Skeletal muscle satellite cell (primary cell): ENCODE measurements at regions not wholly inside any gene's neighbourhood (a gene's known extent, or its start where the extent isn't known, plus 50 kb on each side); places are given as distances from the start of the nearest gene placed in this dataset.
A peak's percentile ranks its signal among the peaks of the same experiment; 100 is the strongest.
"Not testable (repeated sequence)": the region's sequence is repeated elsewhere in the genome, so short reads cannot be mapped to it uniquely, and the experiment has no call there.

Experiments
- H3K27me3 ChIP-seq: 2 replicates; pipeline ENCODE4 v1.7.0; 2013; ENCODE audit warnings: low read length; ENCODE audit not compliant: control insufficient read depth, insufficient read depth
- H3K36me3 ChIP-seq: 2 replicates; pipeline ENCODE4 v1.7.0; 2013; ENCODE audit warnings: mild to moderate bottlenecking, control low read depth, low read length; ENCODE audit not compliant: insufficient read depth
- H3K4me1 ChIP-seq: 2 replicates; pipeline ENCODE4 v1.7.0; 2013; ENCODE audit warnings: low read length; ENCODE audit not compliant: control insufficient read depth, insufficient read depth
- H3K4me2 ChIP-seq: 2 replicates; pipeline ENCODE4 v1.7.0; 2013; ENCODE audit warnings: mild to moderate bottlenecking, low read length
- H3K4me3 ChIP-seq: 2 replicates; pipeline ENCODE4 v1.7.0; 2013; ENCODE audit warnings: low read length
- H3K9ac ChIP-seq: 2 replicates; pipeline ENCODE4 v1.7.0; 2013; ENCODE audit warnings: mild to moderate bottlenecking, low read depth, low read length, moderate library complexity
- H3K9me3 ChIP-seq: replicated peaks from 2 replicates; pipeline ENCODE4 v1.7.0; 2013; ENCODE audit warnings: mild to moderate bottlenecking, control low read depth, low read length

DNA sequence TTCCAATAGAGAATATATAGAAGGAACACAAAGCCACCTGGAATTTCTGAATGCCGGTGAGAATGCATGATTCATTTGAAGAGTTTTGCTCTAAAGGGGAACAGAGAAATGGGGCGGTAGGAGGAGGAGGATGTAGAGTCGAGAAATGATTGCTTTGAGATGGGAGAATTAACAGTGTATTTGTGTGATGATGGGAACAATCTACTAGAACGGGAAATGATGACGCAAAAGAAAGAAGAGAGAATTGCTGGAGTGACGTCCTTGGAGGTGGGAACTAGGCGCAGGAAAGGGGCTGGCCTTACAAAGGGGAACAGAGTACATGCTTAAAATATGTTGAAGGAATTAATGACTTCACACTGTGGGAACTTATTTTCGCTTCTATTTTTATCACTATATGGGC is 188.1 kb downstream of the SDHAF3 start:
- Histone ChIP-seq H3K4me2 (no peak overlapping the region), H3K36me3 (no peaks in the 10 kb centered on the region), H3K27me3 (no peaks in the 10 kb centered on the region), H3K4me1 (peaks cover 12% of the 10 kb centered on the region), H3K4me3 (no peak overlapping the region), H3K9me3 (no peaks in the 10 kb centered on the region), H3K9ac (no peak overlapping the region)

DNA sequence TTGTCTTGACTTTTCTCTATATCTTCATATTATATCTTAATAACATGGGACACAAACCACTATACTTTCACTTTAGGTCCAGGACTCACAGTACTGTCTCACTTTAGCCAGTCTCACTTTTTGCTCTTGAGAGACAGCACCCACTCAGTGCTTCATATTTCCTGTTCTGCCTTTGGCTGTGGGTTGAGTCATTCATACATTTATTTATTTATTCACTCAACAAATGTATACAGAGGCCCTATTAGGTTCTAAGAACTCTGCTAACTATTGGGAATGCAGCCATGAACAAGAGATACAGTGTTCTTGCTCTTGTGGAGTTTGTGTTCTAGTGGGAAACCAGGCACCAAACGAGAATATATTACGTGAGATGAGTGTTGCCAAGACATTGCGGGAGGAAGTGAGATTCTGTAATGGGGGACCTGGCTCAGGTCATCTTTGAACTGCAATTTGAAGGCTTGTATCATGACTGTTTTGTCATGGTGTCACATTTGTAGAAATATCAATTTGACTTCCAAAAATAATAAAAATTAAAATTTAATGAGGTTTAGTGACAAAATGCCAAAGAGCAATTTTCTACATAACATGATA is 190.1 kb downstream of the SDHAF3 start:
- no peak overlapping the region for H3K9ac ChIP-seq

DNA sequence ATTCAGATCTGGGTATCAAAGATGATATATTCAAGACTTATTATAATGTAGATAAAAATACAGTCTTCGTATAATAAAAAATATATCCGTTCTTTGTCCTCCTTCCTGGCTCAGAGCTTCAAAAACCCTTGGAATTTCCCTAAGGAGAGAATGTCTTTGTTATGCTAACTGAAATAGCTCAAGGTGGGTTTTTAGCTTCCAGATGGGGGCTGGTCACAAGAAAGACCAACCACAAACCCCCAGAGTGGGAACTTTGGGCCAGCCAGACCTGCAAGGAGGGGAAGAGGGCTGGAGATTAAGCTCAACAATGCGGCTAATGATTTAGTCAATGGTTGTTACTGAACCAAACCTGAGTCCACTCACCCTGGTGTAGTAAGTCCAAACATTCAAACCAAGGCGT is 196.4 kb downstream of the SDHAF3 start:
- no peak overlapping the region for H3K9ac ChIP-seq
- no peaks in the 10 kb centered on the region for H3K4me1 ChIP-seq
- no peaks in the 10 kb centered on the region for H3K36me3 ChIP-seq
- no peak overlapping the region for H3K4me2 ChIP-seq
- no peaks in the 10 kb centered on the region for H3K27me3 ChIP-seq
- H3K4me3 ChIP-seq: no peak overlapping the region
- no peaks in the 10 kb centered on the region for H3K9me3 ChIP-seq

More for the DNA sequence above, 190.1 kb downstream of the SDHAF3 start:
- peaks cover 12% of the 10 kb centered on the region for H3K4me1 ChIP-seq
- H3K27me3 ChIP-seq: no peaks in the 10 kb centered on the region
- H3K4me3 ChIP-seq: no peak overlapping the region
- H3K36me3 ChIP-seq: no peaks in the 10 kb centered on the region
- H3K9me3 ChIP-seq: no peaks in the 10 kb centered on the region
- H3K4me2 ChIP-seq: peak overlapping the region; percentile 51

DNA sequence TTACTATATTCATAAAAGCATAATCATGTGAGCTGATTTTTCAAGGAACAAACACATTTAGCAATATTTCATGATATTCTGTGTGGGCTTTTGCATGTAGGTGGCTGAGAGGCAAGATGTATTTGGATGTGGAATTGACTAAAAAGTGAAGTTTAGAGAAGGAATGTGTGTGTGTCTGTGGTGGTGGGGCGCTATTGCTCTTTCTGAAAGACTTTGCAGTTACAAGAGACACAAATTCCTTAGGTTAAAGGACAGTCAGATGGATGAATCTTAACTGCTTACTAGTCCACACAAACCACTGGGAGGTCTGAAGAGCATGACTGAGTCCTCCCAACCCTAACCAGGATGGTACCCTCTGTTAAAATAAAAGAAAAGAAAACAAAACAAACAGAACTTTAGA is 200.1 kb downstream of the SDHAF3 start:
- Histone ChIP-seq H3K4me2 (no peak overlapping the region), H3K36me3 (no peaks in the 10 kb centered on the region), H3K4me3 (no peak overlapping the region)

DNA sequence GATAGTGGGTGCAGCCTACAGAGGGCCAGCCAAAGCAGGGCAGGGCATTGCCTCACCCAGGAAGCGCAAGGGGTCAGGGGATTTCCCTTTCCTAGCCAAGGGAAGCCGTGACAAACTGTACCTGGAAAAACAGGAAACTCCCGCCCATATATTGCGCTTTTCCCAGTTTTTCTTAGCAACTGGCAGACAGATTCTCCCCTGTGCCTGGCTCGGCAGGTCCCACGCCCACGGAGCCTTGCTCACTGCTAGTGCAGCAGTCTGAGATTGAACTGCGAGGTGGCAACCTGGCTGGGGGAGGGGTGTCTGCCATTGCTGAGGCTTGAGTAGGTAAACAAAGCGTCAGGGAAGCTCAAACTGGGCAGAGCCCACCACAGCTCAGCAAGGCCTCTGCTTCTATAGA is 212.4 kb downstream of the SDHAF3 start:
- not testable (repeated sequence) for H3K9me3 ChIP-seq, H3K9ac ChIP-seq, H3K4me2 ChIP-seq, H3K4me1 ChIP-seq, H3K4me3 ChIP-seq, H3K27me3 ChIP-seq, H3K36me3 ChIP-seq

More for the DNA sequence above, 200.1 kb downstream of the SDHAF3 start:
- no peaks in the 10 kb centered on the region for H3K27me3 ChIP-seq
- no peak overlapping the region for H3K9ac ChIP-seq
- peaks cover 3% of the 10 kb centered on the region for H3K4me1 ChIP-seq
- H3K9me3 ChIP-seq: no peaks in the 10 kb centered on the region

DNA sequence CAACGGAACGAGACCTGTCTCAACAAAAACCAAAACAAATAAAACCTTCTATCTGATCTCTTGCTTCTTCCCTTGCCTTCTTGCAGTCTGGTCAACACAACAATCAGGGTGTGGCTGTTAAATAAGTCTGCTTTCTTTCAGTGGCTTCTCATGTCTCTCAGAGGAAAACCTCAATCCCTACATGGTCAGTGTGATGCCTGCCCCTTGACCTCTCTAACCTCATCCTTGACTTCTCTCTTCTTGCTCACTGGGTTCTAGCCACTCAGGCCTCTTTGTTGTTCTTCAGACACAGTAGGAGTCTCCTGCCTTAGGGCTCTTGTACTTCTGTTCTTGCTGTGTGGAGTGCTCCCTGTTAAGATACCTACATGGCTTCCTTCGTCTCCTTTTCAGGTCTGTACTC is 220.4 kb downstream of the SDHAF3 start:
- H3K4me2 ChIP-seq: no peak overlapping the region
- no peaks in the 10 kb centered on the region for H3K9me3 ChIP-seq

DNA sequence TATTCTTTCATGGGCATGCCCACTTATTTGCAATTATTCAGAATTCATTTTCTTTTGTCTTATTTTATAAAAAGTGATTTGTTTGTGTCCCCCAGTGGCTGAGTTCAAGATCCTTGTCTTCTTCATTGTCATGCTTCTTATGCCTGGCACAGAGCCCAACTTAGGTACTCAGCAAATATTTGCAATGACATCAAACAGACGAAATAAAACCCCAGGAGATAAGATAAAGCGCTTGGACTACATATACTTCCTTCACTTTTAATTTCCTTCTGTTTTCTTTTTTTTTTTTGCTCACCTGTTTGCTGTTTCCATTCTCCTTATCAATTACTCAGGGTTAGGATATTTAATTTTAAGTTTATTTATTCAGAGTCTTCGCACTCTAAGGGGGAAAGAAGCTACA is 225.0 kb downstream of the SDHAF3 start:
- H3K4me1 ChIP-seq: no peaks in the 10 kb centered on the region
- no peaks in the 10 kb centered on the region for H3K9me3 ChIP-seq
- H3K36me3 ChIP-seq: no peaks in the 10 kb centered on the region
- H3K27me3 ChIP-seq: no peaks in the 10 kb centered on the region
- no peak overlapping the region for H3K9ac ChIP-seq
- no peak overlapping the region for H3K4me2 ChIP-seq
- H3K4me3 ChIP-seq: no peak overlapping the region

More for the DNA sequence above, 220.4 kb downstream of the SDHAF3 start:
- Histone ChIP-seq H3K27me3 (no peaks in the 10 kb centered on the region), H3K9ac (no peak overlapping the region), H3K4me3 (no peak overlapping the region), H3K36me3 (no peaks in the 10 kb centered on the region), H3K4me1 (no peaks in the 10 kb centered on the region)

DNA sequence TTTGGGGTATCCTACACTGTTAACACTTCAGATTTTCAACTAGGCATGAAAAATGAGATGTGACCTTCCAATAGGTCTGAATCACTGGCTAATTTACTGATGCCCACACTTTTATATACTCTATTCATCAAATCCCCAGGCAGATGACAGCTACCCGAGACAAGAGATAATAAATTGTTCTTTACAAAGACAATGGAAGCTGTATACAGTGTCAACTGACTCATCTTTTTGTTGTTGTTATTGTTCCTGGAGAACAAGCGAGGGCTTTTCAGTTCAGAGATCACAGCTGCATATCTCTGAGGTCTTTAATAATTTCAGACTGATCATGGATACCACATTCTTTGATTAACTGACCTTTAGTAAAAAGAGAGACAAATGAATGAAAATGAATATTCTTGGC is 228.9 kb downstream of the SDHAF3 start:
- no peaks in the 10 kb centered on the region for H3K36me3 ChIP-seq
- no peak overlapping the region for H3K9ac ChIP-seq

DNA sequence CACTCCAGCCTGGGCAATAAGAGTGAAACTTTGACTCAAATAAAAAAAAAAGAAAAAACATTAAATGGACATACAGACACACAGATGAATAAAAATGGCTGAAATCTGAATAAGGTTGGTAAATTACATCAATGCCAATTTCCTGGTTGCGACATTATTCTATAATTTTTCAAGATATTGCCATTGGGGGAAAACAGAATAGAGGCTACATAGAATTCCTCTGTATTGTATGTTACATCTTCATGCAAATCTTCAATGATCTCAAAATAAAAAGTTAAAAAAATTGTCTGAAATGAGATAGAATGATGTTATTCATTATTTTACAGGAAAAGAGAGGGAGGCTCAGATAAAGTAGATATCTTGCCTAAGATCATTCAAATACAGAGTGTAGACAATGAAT is 234.0 kb downstream of the SDHAF3 start:
- H3K4me1 ChIP-seq: peaks cover 5% of the 10 kb centered on the region
- no peak overlapping the region for H3K9ac ChIP-seq
- H3K4me3 ChIP-seq: no peak overlapping the region
- no peaks in the 10 kb centered on the region for H3K36me3 ChIP-seq
- H3K4me2 ChIP-seq: no peak overlapping the region
- H3K9me3 ChIP-seq: no peaks in the 10 kb centered on the region
- no peaks in the 10 kb centered on the region for H3K27me3 ChIP-seq

More for the DNA sequence above, 228.9 kb downstream of the SDHAF3 start:
- no peaks in the 10 kb centered on the region for H3K4me1 ChIP-seq
- no peaks in the 10 kb centered on the region for H3K9me3 ChIP-seq
- H3K4me3 ChIP-seq: no peak overlapping the region
- H3K4me2 ChIP-seq: no peak overlapping the region
- no peaks in the 10 kb centered on the region for H3K27me3 ChIP-seq

DNA sequence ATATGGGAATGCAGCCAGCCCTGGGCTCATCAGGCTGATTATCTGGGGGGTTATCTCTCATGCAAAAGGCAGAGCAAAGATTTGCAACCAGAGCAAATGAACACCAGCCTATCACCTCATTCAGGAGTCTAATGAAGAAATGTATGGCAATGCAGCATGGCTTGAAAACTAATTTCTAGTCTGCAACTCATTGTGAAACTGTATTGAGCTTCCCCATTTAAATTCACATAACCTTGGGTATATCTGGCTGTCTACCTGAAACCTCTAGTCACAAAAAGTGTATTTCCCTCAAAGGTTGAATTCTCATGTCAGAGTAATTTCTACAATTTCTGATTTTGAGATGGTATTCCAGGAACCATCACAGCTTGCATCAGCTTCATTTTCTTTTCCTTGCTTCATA is 240.0 kb downstream of the SDHAF3 start:
- Histone ChIP-seq H3K4me1 (peaks cover 5% of the 10 kb centered on the region), H3K4me2 (no peak overlapping the region), H3K9me3 (no peaks in the 10 kb centered on the region), H3K36me3 (no peaks in the 10 kb centered on the region), H3K9ac (no peak overlapping the region), H3K4me3 (no peak overlapping the region), H3K27me3 (no peaks in the 10 kb centered on the region)

DNA sequence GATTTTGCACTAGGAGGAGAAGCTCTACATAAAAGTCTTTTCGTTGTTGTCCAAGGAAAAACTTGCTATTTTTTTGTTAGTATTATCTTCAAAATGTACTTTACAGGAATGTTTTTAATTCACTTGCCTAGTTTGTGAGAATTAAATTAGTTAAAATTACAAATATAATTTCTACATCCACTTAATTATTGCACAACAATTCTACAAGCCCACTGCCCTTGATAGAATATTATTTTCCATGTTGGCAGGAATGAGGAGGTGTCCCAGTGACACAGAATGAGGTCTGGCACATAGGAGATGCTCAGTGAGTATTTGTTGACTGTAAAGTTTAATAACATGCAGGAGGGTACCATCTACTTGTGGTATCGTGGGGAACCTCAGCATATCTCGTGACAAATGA is 255.4 kb downstream of the SDHAF3 start:
- Histone ChIP-seq H3K4me1 (no peaks in the 10 kb centered on the region), H3K4me2 (no peak overlapping the region), H3K27me3 (no peaks in the 10 kb centered on the region), H3K9ac (no peak overlapping the region), H3K36me3 (no peaks in the 10 kb centered on the region), H3K9me3 (no peaks in the 10 kb centered on the region), H3K4me3 (no peak overlapping the region)

DNA sequence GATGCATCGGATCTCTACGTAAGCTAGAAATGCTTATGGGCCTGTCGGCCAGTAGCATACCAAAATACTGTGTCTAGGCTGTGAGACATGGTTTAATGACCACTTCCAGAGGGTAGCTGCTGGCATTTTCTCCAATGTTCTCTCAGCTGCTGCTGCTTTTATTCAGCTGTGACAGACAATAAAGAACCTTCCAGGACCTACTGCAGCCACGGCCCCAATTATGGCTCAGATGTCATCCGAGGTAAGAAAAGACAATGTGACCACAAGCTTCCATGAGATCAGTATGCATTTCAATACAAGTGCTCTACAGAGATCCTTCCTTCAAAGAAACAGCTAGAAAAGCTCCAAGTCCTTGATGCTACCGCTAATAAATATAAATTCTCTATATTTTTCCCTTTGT is 256.2 kb downstream of the SDHAF3 start:
- H3K27me3 ChIP-seq: no peaks in the 10 kb centered on the region
- no peak overlapping the region for H3K9ac ChIP-seq
- no peaks in the 10 kb centered on the region for H3K4me1 ChIP-seq
- no peak overlapping the region for H3K4me2 ChIP-seq
- no peaks in the 10 kb centered on the region for H3K36me3 ChIP-seq
- no peak overlapping the region for H3K4me3 ChIP-seq
- H3K9me3 ChIP-seq: no peaks in the 10 kb centered on the region
